GM12874 (cell line): ENCODE measurements at regions not wholly inside any gene's neighbourhood (a gene's known extent, or its start where the extent isn't known, plus 50 kb on each side); places are given as distances from the start of the nearest gene placed in this dataset.

Source experiments
- CTCF ChIP-seq: IDR thresholded peaks from 2 replicates; pipeline ENCODE4 v1.5.1; 2011; ENCODE audit warnings: low read depth, mild to moderate bottlenecking, control low read depth, low read length, moderate library complexity; ENCODE audit not compliant: insufficient read depth

- no peak for TF ChIP-seq CTCF
These were observed 697.0 kb upstream of the ID2 start for GRCh38 chr2:7984693-7985353.

GRCh38 chr2:7986431-7986830, 695.4 kb upstream of the ID2 start:
- no peak for TF ChIP-seq CTCF

GRCh38 chr2:7987992-7988391, 693.9 kb upstream of the ID2 start:
- TF ChIP-seq CTCF, result no peak

- no peak for TF ChIP-seq CTCF
These were observed 693.4 kb upstream of the ID2 start for GRCh38 chr2:7988440-7988839.

GRCh38 chr2:7989823-7990222, 692.0 kb upstream of the ID2 start:
- TF ChIP-seq CTCF, result no peak

GRCh38 chr2:7992612-7993602, 688.9 kb upstream of the ID2 start:
- no peak for TF ChIP-seq CTCF

- no peak for TF ChIP-seq CTCF
These were observed 687.4 kb upstream of the ID2 start for GRCh38 chr2:7994397-7994951.
